Endometrial microvascular endothelial cells (primary cell): ENCODE measurements at regions not wholly inside any gene's neighbourhood (a gene's known extent, or its start where the extent isn't known, plus 50 kb on each side); places are given as distances from the start of the nearest gene placed in this dataset.

Experiments used
- in situ Hi-C: cut with HindIII; loops from 2 replicates; pipeline ENCODE4 v1.10.0; 2017; ENCODE audit warnings: low sequenced_read_pairs, low pct_unique_long_range_greater_than_20kb; ENCODE audit errors: inconsistent ontology term

DNA sequence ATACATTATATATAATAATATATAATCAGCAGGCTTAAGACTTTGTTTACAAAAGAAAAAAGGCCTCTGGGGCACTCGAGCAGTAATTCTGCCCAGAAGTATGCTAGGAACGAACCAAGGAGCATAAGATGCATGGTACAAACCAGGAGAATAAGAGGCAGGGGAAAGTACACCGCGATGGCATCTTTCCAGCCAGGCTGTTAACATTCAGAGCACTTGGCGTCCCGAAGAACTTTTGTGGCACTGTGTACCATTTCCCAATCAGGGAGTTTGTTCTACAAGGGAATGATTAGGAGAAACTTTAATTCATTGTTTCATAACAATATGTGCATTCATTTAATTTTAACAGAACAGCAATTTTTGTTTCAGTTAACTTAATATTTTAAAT, 125.1 kb downstream of the WT1 start:
- in situ Hi-C loops: no loop called here

DNA sequence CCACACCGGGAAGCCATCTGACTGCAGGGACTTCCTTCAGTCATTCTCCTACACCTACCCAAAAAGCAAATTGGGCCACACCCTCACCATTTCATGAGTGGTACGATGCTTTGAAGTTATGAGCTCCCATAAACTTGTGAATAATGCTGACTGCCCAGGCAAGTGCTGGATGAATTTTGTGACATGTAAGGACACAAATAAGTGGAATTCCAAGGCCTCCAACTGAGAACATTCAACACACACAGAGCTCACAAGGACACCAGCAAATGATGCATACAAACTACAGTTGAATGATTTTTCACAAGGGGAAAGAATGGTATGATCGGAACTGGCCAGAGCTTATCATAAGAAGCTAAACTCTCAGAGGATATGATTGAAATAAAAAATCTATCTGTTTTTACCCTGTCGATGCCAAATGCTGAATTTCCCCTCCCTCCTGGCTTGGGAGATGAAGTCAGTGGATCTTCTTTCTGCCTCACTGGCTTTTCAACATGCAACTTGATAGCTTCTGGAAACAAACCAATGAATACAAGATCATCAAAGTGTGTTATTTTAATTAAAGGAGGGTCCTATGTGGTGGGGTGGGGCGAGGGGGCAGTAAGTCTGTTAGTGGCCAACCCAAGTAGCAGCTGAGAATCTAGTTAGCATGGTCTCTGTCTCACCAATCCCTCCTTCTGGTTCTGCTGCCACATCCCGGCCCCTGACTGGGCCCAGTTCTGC, 123.8 kb downstream of the WT1 start:
- in situ Hi-C loops: no loop called here

DNA sequence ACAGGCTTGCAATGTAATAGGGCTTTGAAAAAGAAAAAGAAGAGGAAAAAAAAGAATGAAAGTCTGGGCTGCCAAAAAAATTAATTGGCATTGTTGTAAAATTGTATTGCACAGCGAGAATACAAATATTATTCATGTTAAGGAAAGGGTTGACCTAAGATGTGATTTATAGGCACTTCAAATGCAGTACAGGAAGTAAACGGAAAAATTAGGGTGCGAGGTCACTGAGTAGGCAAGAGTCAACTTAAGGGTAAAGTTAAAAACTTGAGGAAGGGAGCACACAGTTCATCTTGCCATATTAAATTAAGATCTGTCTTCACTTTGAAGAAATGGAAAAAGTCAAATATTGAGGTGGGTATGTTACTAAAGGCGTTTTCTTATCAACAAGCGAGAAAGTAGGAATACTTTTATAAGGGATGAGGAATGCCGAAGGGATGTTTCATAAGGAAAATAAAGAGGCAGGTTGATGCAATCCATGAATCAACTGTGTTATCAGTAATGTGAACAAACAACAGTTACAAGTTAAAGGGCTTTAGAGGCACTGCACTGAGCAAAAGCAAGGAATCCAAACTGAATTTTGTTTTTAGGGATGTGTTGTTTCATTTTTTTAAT, 123.0 kb downstream of the WT1 start:
- in situ Hi-C loops: no loop called here

DNA sequence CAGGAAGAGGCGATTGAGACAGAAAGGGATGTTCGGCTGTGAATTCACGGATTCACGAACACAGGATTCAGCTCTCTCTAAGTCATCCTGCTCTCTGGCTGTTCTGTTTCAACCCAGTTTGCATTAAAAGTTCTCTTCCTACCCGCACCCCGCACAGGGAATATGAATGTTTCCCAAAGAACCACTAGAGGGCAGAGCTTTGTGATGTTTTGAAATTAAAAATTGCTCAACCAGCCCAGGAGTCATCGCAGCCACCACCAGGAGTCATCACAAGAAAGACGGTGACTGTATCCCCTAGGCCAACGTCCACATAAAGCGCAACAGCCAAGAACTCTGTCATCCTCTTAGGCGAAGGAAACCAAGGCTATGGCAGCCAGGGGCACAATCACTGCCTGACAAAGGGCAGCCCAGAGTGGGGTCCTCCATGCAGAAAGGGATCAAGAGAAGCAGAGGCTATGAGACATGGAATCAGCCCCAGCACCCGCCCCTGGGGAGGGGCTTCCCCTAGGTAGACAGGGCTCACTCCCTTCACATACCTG, 122.4 kb downstream of the WT1 start:
- in situ Hi-C loops: no loop called here

DNA sequence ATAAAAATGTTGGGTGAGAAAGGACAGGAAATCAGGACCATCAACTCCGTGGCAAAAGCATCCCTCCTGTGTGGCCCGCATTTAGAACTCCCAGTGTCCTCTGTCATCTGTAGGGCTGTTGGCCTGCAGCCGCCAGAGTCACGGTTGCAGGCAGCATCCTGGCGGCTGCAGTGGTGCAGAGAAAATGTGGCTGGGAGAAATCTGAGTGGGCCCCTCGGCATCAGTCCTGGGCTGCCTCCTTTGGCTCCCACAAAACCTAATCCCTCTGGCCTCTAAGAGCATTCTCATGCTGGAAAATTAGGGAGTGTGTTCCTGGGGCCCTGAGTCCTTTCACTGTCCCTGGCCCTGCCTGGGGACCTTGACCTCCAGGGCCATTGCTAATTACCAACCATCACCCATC, 121.9 kb downstream of the WT1 start:
- in situ Hi-C loops: no loop called here

DNA sequence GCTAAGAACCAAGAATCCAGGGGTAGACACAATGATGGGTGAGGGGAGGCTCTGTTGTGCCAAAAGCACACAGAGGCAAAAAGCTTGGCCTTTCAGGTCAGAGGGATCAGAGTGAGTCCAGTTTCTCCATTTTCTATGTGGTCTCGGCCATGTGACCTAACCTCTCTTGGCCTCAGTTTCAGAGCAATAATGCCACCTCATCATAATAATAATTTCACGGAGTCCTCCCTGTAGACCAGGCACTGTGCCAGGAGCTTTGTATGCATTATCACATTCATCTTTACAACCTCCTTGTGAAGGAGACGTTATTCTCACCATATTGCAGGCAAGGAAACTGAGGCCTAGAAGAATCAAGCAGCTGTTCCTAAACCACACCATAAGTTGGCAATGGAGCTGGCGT, 120.2 kb downstream of the WT1 start:
- in situ Hi-C loops: no loop called here

DNA sequence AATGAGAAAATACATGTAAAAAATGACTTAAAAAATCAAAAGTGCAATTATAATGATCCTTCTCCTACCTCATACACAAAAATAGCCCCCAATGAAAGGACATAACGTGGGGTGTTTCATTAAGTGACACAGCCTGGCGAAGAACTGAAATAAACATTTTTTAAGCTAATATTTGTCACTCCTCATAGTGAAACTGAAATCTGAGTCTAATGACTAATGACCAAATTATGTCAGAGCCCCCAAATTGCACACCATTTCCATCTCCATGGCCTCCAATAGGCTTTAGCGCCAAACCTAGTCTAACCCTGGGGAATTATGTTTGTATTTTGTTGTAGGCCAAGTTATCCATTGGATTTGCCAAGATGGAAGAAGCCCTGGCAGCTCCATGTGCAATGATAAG, 119.1 kb downstream of the WT1 start:
- in situ Hi-C loops: no loop called here

DNA sequence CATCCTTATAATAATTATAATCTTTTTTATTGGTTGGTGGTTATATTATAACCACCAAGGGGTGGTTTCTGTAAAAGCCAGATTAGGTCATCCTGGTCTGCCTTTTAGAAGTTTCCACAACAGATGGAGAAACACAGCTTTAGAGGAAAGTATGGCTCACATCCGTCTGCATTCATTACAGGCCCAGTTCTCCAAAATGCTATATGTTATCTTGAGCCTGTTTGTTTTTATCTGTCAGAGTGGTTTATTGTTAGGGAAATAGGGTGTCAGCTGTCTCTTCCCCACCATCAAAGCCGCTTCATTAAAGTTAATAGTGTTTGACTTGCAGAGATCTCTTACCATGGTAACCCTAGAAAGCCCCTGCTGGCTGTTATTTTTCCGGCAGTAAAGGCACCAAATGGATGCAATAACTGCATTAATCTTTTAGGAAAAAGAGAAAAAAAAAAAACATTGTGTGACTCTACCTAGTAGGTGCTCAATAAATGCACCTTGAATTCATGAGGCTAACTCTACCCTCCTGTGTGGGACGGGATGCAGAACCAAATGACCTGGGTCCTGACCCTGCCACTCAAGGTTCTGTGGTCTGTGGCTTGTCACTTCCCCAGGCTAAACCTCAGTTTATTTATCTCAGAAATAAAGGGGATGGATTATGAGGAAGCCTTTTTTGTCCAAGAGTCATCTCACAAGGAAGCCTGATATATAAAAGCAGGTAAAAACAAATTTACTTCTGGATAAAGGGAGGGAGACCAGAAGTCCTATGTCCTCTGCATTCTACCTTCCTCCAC, 118.3 kb downstream of the WT1 start:
- in situ Hi-C loops: no loop called here

DNA sequence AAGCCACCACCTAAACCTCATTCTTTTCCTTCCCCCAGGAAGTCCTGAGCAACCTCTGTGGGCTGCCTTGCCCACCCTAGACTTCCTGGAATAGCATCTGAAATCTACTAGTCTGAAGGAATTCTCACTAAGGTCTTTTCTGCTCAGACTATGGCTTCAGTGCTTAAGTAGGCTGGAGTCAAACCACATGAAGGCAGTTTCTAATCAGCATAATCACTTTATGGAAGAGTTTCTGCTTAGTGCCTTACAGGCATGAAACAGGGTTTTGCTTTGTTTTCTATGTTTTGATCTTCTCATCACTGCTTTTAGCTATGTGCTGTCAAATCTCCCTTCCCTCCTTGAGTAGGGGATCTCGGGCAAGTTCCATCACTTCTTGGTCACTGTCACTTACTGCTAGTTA, 117.7 kb downstream of the WT1 start:
- in situ Hi-C loops: no loop called here

DNA sequence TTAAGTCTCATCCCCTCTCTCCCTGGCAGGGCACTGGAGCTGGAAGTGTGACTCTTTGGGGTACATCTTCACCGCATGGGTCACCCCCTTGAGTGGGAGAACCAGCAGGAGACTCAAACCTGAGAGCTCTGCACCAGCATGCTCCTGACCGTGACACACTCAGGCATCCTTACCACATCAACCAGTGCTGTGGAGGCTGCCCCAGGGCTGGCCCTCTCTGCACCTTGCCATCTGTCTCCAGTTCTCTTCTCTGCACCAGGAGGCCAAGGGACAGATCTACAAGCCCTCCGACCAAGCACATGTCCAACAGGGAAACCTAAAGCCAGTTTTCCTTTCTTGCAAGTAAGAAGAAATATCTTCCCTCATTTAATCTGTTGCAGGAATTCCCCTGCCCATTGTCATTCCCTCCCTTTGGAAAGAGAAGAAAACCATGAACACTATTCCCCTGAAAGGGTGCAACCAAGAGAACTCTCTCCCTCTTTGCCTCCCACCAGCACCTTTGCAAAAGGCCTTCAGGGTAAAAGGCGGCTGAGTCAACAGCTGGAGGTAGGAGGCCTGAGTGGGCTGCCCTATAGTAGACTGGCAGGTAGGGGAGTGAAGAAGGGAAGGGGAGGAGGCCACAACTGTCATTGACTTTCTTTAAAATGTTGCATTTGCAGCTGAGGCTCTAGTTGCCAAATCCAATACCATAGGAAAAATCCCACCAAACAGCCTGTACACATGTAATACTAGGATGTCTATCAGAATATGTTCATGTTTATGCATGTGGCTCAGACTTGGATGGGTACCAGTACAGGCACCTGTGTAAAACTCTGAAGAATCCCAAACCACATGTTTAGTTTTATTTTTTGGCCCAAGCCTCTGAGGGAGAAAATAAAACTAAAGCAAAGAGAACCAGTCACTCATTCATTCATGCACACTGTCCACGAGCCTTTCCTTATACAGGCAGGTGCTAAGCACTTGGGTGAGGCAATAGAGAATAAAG, 117.0 kb downstream of the WT1 start:
- in situ Hi-C loops: no loop called here

DNA sequence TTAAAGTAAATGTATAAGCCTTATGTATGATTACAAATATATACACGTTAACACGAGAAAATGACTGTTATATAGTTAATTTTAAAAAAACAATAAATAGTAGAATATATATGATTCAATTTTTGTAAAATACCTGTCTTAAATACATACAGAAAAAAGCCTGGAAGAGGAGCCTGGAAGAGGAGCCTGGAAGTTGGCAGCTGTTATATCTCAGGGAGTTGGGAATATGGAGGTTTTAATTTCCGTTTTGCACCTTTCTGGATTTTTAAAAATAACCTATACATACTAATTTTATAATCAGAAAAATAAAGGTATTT, 111.6 kb downstream of the WT1 start:
- in situ Hi-C loops: no loop called here

DNA sequence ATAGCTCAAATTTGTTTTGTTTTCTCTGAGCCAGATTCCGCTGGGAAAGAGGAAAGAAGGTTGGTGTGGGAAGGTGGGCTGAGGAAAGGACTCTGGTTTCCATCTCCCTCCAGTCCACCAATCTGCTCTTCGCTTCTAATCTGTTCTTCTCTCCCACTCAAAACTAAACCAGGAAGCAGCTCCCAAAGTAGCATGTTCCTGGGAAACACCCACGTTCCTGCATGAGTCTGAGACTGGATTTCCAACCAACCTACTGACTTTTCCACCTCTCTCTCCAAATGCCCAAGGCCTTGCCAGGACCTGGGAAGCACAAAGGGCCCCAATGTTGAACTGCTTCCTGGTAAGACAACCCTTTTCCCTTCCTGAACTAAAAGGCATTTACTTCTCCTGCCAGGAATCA, 110.2 kb downstream of the WT1 start:
- in situ Hi-C loops: no loop called here

DNA sequence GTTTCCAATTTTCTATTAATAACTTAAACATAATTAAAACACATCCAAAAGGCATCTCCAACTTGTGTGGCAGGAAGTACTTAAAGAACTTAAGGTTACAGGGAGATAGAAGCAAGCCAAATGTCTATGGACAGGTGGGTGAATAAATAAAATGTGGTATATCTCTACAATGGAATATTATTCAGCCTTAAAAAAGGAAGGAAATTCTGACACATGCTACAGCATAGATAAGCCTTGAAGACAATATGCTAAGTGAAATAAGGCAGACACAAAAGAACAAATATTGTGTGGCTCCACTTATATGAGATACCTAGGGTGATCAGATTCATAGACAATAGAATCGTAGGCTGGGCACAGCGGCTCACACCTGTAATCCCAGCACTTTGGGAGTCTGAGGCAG, 109.6 kb downstream of the WT1 start:
- in situ Hi-C loops: no loop called here

DNA sequence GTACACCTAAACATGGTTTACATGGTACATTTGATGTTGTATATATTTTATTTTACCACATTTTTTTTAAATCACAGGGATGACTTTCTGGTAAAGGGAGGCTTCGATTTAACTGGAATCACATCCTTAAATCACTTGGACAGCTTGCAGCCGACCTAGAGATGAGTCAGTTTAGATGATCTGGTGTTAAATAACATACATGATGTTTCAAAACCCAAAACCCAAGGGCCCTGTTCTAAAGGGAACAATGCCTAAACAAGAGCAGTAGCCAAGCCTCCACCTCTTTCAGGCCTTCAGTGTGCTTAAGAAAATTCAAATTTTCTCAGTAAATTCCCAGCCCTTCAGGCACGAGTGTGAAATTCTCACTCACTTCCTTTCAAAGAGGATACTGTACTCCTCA, 108.8 kb downstream of the WT1 start:
- in situ Hi-C loops: no loop called here

DNA sequence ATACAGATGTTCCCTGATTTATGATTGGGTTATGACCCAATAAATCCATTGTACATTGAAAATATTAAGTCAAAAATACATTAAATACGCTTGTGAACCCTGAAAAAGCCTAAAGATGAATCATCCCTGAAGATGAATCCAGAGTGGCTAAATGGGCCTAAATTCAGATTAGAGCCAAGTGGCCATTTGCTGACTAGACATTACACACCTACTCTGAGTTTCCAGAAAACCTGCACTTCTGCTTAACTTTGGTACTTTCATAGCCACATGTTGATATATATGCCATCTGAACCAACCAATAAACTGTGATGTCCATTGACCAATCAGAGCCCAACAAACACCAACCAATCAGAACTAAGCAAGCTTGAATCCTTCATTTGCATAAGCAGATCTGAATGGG, 106.9 kb downstream of the WT1 start:
- in situ Hi-C loops: no loop called here

DNA sequence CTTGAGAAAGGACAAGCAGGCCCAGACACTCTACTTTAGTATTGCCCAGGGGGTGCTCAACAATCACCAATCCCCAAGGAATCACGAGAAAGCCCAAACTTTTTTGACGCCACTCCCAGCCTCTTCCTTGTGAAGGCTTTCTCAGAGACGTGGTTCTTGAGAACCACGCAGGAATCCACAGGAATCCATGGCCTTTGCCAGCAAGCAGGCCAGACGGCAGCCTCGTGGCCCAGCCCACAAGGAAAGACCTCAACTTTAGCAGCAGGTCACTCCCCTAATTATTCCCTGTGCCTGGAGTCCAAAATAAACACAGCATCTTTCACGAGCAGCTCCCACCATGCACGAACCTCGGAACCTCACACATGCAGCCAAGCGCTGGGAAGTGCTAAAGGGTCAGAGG, 104.2 kb downstream of the WT1 start:
- in situ Hi-C loops: no loop called here

DNA sequence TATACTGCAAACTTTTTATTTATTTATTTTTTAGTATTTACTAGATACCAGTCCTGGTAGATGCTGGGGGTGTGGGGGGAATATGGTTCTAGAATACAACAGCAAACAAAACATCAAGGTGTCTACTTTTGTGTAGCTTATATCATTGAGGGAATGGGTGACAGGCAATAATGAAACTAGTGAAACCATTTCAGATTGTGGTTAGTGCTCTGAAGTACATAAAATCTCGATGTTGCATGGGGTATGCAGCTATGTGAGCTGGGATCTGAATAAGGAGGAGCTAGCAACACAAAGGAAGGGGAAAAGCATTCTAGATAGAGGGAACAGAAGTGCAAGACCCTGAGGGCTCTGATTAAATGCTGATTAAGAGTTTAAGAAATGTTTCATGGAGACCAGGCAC, 103.5 kb downstream of the WT1 start:
- in situ Hi-C loops: no loop called here

DNA sequence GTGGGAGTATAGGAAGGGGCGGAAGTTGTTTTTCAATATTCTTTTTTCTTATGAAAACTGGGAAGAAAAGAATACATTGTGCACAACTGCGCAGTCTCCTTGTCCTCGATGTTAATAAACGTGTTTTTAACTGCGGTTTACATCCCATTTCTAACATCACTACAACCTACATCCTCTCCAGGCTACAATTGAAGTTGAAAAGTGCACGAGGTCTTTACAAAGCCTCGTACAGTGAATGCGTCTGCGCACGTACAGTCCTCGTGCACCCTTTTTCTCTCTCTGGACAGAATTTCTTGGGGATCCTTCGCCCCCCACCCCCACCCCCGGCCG, 102.4 kb downstream of the WT1 start:
- in situ Hi-C loops: no loop called here

DNA sequence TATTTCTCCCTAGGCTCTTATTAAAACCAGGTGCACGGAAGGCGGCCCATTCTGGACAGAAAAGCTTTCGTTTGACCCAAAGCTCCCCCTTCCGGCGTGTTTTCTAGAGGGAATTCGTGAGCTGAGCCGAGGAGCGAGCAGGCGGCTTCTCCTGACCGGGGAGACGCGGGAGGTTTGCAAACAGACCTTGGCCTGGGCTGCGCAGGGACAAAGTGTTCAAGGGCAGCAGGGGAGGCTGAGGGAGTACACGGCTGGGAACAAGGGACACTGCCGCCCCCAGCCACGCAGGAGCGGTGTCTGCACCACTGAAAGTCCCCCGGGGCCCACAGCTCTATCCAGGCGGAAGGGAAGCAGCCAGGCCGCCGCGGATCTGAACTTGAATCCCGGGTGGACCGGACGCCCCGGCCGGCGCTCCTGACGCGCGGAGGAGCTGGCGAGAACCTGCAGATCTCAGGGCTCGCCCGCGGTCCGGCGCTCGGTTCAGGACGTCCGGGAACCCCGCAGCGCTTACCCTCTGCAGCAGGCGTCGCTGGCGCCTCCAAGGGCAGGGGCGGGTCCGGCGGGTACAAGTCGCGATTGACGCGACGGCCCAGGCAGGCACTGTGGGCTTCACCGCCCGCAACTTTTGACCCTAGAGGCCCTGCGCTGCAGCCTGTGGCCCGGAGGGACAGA, 101.9 kb downstream of the WT1 start:
- in situ Hi-C loops: no loop called here
